Progenitor cell of endocrine pancreas (in vitro differentiated cells): ENCODE measurements at regions not wholly inside any gene's neighbourhood (a gene's known extent, or its start where the extent isn't known, plus 50 kb on each side); places are given as distances from the start of the nearest gene placed in this dataset.

ENCODE experiments used
- DNase-seq: peaks from one replicate; pipeline ENCODE4 v3.0.0; 2021; ENCODE audit warnings: low spot score; ENCODE audit not compliant: unreplicated experiment
- H3K27ac Mint-ChIP-seq: 2 replicates; pipeline ENCODE4 v1.8.0; 2021; ENCODE audit warnings: mild to moderate bottlenecking, moderate library complexity, mixed read lengths
- H3K27me3 Mint-ChIP-seq: 2 replicates; pipeline ENCODE4 v1.8.0; 2021; ENCODE audit warnings: mixed read lengths
- H3K36me3 Mint-ChIP-seq: 2 replicates; pipeline ENCODE4 v1.8.0; 2022; ENCODE audit warnings: mixed read lengths; ENCODE audit not compliant: insufficient read depth
- H3K4me1 Mint-ChIP-seq: 2 replicates; pipeline ENCODE4 v1.8.0; 2021; ENCODE audit warnings: low read depth, mixed read lengths
- H3K4me3 Mint-ChIP-seq: 2 replicates; pipeline ENCODE4 v1.8.0; 2021; ENCODE audit warnings: low read depth, mild to moderate bottlenecking, moderate library complexity, mixed read lengths
- H3K9me3 Mint-ChIP-seq: 2 replicates; pipeline ENCODE4 v1.8.0; 2021; ENCODE audit warnings: low read depth, mixed read lengths
- CTCF ChIP-seq: fragments of 200-600 bp; sonication (generic); IDR thresholded peaks from one replicate; pipeline ENCODE4 v1.5.0; 2021; ENCODE audit warnings: antibody characterized with exemption, mild to moderate bottlenecking; ENCODE audit not compliant: unreplicated experiment

GRCh38 chr18:5058768-5059695 is 138.0 kb downstream of the AKAIN1 start:
- no peaks in the 10 kb centered on the region for H3K36me3 Mint-ChIP-seq

GRCh38 chr18:5057386-5058348 is 139.4 kb downstream of the AKAIN1 start:
- DNase-seq: peak; percentile 53
- H3K4me3 Mint-ChIP-seq: no peak overlapping the region
- H3K36me3 Mint-ChIP-seq: no peaks in the 10 kb centered on the region
- H3K27me3 Mint-ChIP-seq: peaks cover 19% of the 10 kb centered on the region
- no peaks in the 10 kb centered on the region for H3K9me3 Mint-ChIP-seq
- no peak overlapping the region for H3K27ac Mint-ChIP-seq
- peaks cover 4% of the 10 kb centered on the region for H3K4me1 Mint-ChIP-seq
- TF ChIP-seq CTCF: peak; percentile 91

More at GRCh38 chr18:5058768-5059695, 138.0 kb downstream of the AKAIN1 start:
- no peak overlapping the region for H3K27ac Mint-ChIP-seq
- no peak for TF ChIP-seq CTCF
- no peak overlapping the region for H3K4me3 Mint-ChIP-seq
- H3K27me3 Mint-ChIP-seq: peaks cover 22% of the 10 kb centered on the region
- no peaks in the 10 kb centered on the region for H3K9me3 Mint-ChIP-seq
- no peak for DNase-seq
- peaks cover 4% of the 10 kb centered on the region for H3K4me1 Mint-ChIP-seq

- Mint-ChIP-seq H3K4me3 (no peak overlapping the region), H3K9me3 (peaks cover 3% of the 10 kb centered on the region), H3K4me1 (peaks cover 3% of the 10 kb centered on the region), H3K27ac (no peak overlapping the region), H3K36me3 (no peaks in the 10 kb centered on the region), H3K27me3 (peaks cover 8% of the 10 kb centered on the region)
- no peak for DNase-seq
- TF ChIP-seq CTCF: no peak
Measured at GRCh38 chr18:5052491-5052890, 144.6 kb downstream of the AKAIN1 start.

GRCh38 chr18:5051207-5051606 is 145.8 kb downstream of the AKAIN1 start:
- no peaks in the 10 kb centered on the region for H3K36me3 Mint-ChIP-seq
- H3K27me3 Mint-ChIP-seq: peaks cover 7% of the 10 kb centered on the region
- TF ChIP-seq CTCF: no peak

GRCh38 chr18:5049124-5049523 is 147.9 kb downstream of the AKAIN1 start:
- TF ChIP-seq CTCF: no peak
- H3K27ac Mint-ChIP-seq: no peak overlapping the region
- no peaks in the 10 kb centered on the region for H3K4me1 Mint-ChIP-seq
- no peaks in the 10 kb centered on the region for H3K36me3 Mint-ChIP-seq
- peaks cover 3% of the 10 kb centered on the region for H3K9me3 Mint-ChIP-seq
- DNase-seq: no peak
- no peak overlapping the region for H3K4me3 Mint-ChIP-seq
- H3K27me3 Mint-ChIP-seq: no peaks in the 10 kb centered on the region

More at GRCh38 chr18:5051207-5051606, 145.8 kb downstream of the AKAIN1 start:
- H3K4me1 Mint-ChIP-seq: peaks cover 3% of the 10 kb centered on the region
- DNase-seq: no peak
- H3K27ac Mint-ChIP-seq: no peak overlapping the region
- H3K4me3 Mint-ChIP-seq: no peak overlapping the region
- H3K9me3 Mint-ChIP-seq: peaks cover 3% of the 10 kb centered on the region
